HepG2 (cell line): ENCODE measurements at regions not wholly inside any gene's neighbourhood (a gene's known extent, or its start where the extent isn't known, plus 50 kb on each side); places are given as distances from the start of the nearest gene placed in this dataset.
A peak's percentile ranks its signal among the peaks of the same experiment; 100 is the strongest.

Experiments
- FOSL2 ChIP-seq: sonication (generic); formaldehyde crosslinking; IDR thresholded peaks from 2 replicates; pipeline ENCODE4 v1.4.0; 2020; ENCODE audit warnings: missing genetic modification reagents
- GABPB1 ChIP-seq: IDR thresholded peaks from 2 replicates; pipeline ENCODE4 v1.6.1; 2016; ENCODE audit warnings: mild to moderate bottlenecking, missing genetic modification reagents, moderate library complexity, missing compliant biosample characterization
- HDAC2 ChIP-seq: sonication (generic); formaldehyde crosslinking; IDR thresholded peaks from 2 replicates; pipeline ENCODE4 v1.4.0; 2020; ENCODE audit warnings: missing genetic modification reagents
- HNF1A ChIP-seq, 2 experiments: sonication (generic) in 1 of 2; formaldehyde crosslinking in 1 of 2; IDR thresholded peaks; 2 replicates each; pipeline versions ENCODE4 v1.4.0 to v1.6.1; 2016 to 2020; ENCODE audit warnings: borderline replicate concordance in 1 of 2, low read depth in 1 of 2, mild to moderate bottlenecking in 1 of 2, missing genetic modification reagents in 1 of 2
- HOXA9 ChIP-seq: sonication (generic); formaldehyde crosslinking; IDR thresholded peaks from 2 replicates; pipeline ENCODE4 v1.8.1; 2022; ENCODE audit warnings: missing genetic modification reagents, mild to moderate bottlenecking, moderate library complexity, borderline replicate concordance
- KIAA2018 ChIP-seq: sonication (generic); formaldehyde crosslinking; IDR thresholded peaks from 2 replicates; pipeline ENCODE4 v1.5.0; 2020; ENCODE audit warnings: mild to moderate bottlenecking, missing genetic modification reagents, borderline replicate concordance
- NR2C2 ChIP-seq: sonication (generic); formaldehyde crosslinking; IDR thresholded peaks from 2 replicates; pipeline ENCODE4 v1.4.0; 2020; ENCODE audit warnings: missing genetic modification reagents, mild to moderate bottlenecking, moderate library complexity, borderline replicate concordance
- PAXIP1 ChIP-seq: sonication (generic); formaldehyde crosslinking; conservative IDR thresholded peaks from 2 replicates; pipeline ENCODE4 v1.4.0; 2020; ENCODE audit warnings: mild to moderate bottlenecking, missing genetic modification reagents, moderate library complexity
- TCF7 ChIP-seq: sonication (generic); IDR thresholded peaks from 2 replicates; pipeline ENCODE4 v1.6.1; 2016; ENCODE audit warnings: antibody characterized with exemption, low read depth
- ZNF496 ChIP-seq: sonication (generic); formaldehyde crosslinking; IDR thresholded peaks from 2 replicates; pipeline ENCODE4 v1.8.1; 2023; ENCODE audit warnings: mild to moderate bottlenecking, moderate library complexity, missing genetic modification reagents; ENCODE audit not compliant: insufficient replicate concordance

- TF ChIP-seq KIAA2018 (CRISPR knock-in tag) (no peak), GABPB1 (CRISPR knock-in tag) (peak; percentile 29; the same call in 1 of the 2 replicates), PAXIP1 (CRISPR knock-in tag) (peak; percentile 40; the same call in 1 of the 2 replicates), HNF1A (IDR thresholded peaks at IDR 0.05; ENCODE audit: low read depth) (peak; percentile 84), HNF1A (CRISPR knock-in tag; IDR thresholded peaks at IDR 0.05; ENCODE audit: borderline replicate concordance) (peak; percentile 88; the same call in 1 of the 2 replicates), HOXA9 (CRISPR knock-in tag) (no peak), ZNF496 (CRISPR knock-in tag) (no peak), TCF7 (peak; percentile 54), HDAC2 (peak; percentile 18; the same call in 1 of the 2 replicates), FOSL2 (CRISPR knock-in tag) (peak; percentile 69), NR2C2 (CRISPR knock-in tag) (peak; percentile 76)
Measured at GRCh38 chrX:10900585-10901289, 210.4 kb upstream of the HCCS start (continued).
